Ovary (tissue), 7 donors: ENCODE measurements at regions not wholly inside any gene's neighbourhood (a gene's known extent, or its start where the extent isn't known, plus 50 kb on each side); places are given as distances from the start of the nearest gene placed in this dataset.

ENCODE experiments used
- DNase-seq, 5 donors: peaks; one replicate each; pipeline ENCODE4 v3.0.0-alpha.2; 2019 to 2020
- H3K27ac ChIP-seq, 2 donors: fragments of 200-600 bp; one replicate each; pipeline versions ENCODE4 v1.5.1 to v1.8.0; 2019 to 2022
- H3K27me3 ChIP-seq: fragments of 200-600 bp; one replicate; pipeline ENCODE4 v1.8.0; 2022
- H3K36me3 ChIP-seq: fragments of 200-600 bp; sonication (generic); one replicate; pipeline ENCODE4 v1.5.1; 2019
- H3K4me1 ChIP-seq: one replicate; pipeline ENCODE4 v1.8.1; 2013; ENCODE audit warnings: mild to moderate bottlenecking, moderate library complexity; ENCODE audit not compliant: insufficient read depth
- H3K4me3 ChIP-seq: fragments of 200-600 bp; sonication (generic); one replicate; pipeline ENCODE4 v1.5.1; 2017
- H3K9me3 ChIP-seq, 2 donors: fragments of 200-600 bp in 1 of 2; sonication (generic) in 1 of 2; one replicate each; pipeline versions ENCODE4 v1.5.1 to v1.8.1; 2013 to 2019; ENCODE audit warnings: mild to moderate bottlenecking in 1 of 2, moderate library complexity in 1 of 2
- CTCF ChIP-seq, 3 donors: fragments of 450-650 bp in 2 of 3; fragments of 200-600 bp in 1 of 3; IDR thresholded peaks; one replicate each; pipeline versions ENCODE4 v1.5.1 to v1.8.0; 2016 to 2022; ENCODE audit warnings: antibody characterized with exemption in 3 of 3, mild to moderate bottlenecking in 1 of 3
- EP300 ChIP-seq: sonication (generic); formaldehyde crosslinking; IDR thresholded peaks from one replicate; pipeline ENCODE4 v1.6.1; 2017; ENCODE audit warnings: antibody characterized with exemption
- POLR2A ChIP-seq: fragments of 450-650 bp; IDR thresholded peaks from one replicate; pipeline ENCODE4 v1.6.1; 2017; ENCODE audit warnings: antibody characterized with exemption, mild to moderate bottlenecking, moderate library complexity
- WGBS, 3 donors: extraction: QIAGEN DNeasy Blood & Tissue Kit in 1 of 3; methylation state at CpG; one replicate each; pipeline versions ENCODE4 v1.1.5 to v1.1.7; 2013 to 2017; 5-methylcytosine and 5-hydroxymethylcytosine counted together
- intact Hi-C, 4 donors: fragments of 100-400 bp; cut with DNase I; formaldehyde crosslinking; loops; one replicate each; pipeline versions ENCODE4 v1.11.0 to v1.15.1; 2022 to 2023
- donor health status: DM: no; HTN: no; CAD: no; lungs with moderate emphysema.
- donor health status: DM: no; HTN: no; CAD: no.
- donor health status: Bipolar disorder and iron deficiency.
- donor health status: DM: no; HTN: no; CAD: no.
- donor health status: DM: yes; HTN: yes; CAD: no.

GRCh38 chr2:56084111-56084901, 99.5 kb upstream of the CCDC85A start:
- intact Hi-C loops: no loop called here
- TF ChIP-seq EP300 (no peak), CTCF (IDR thresholded peaks at IDR 0.05) (no peak), POLR2A (no peak)
- Histone ChIP-seq H3K9me3 (no peaks in the 10 kb centered on the region), H3K4me3 (no peak overlapping the region), H3K27me3 (no peaks in the 10 kb centered on the region), H3K36me3 (no peaks in the 10 kb centered on the region), H3K27ac (no peak overlapping the region), H3K4me1 (no peaks in the 10 kb centered on the region)
- WGBS, 3 donors: 77 to 84% (median 80%) methylated on average over 5 of the region's 5 CpGs
- DNase-seq: no peak

DNA sequence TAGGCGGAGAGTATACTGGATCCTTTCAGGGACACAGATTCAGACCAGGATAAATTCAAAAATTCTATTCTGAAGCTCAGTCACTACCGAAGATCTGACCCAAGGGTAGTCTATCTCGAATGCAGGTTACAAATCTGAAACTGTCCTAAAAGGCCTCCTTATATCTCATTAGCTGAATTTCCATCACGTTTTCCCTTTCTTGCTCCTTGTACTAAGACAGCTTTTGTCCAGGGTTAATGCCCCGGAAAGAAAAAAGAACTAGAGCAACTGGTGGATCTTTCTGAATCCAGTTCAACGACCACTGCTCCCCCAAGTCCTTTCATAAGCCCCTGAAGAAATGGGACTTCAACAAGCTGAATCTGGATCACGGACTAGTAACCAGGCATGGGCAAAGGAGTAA, 97.5 kb upstream of the CCDC85A start:
- Histone ChIP-seq H3K4me1 (no peaks in the 10 kb centered on the region), H3K9me3 (no peaks in the 10 kb centered on the region), H3K27me3 (no peaks in the 10 kb centered on the region), H3K36me3 (no peaks in the 10 kb centered on the region), H3K4me3 (no peak overlapping the region), H3K27ac (no peak overlapping the region)
- intact Hi-C loops: no loop called here
- no peak for DNase-seq
- WGBS, 3 donors: 76 to 82% (median 78%) methylated on average over 7 of the region's 7 CpGs
- TF ChIP-seq EP300: no peak
- TF ChIP-seq CTCF (IDR thresholded peaks at IDR 0.05): no peak
- no peak for TF ChIP-seq POLR2A

- 73 to 84% (median 81%) methylated on average over 4 of the region's 4 CpGs for WGBS, 3 donors
- intact Hi-C loops: no loop called here
Measured at GRCh38 chr2:56088411-56088810, 95.4 kb upstream of the CCDC85A start.

GRCh38 chr2:56089931-56090330, 93.9 kb upstream of the CCDC85A start:
- H3K36me3 ChIP-seq: no peaks in the 10 kb centered on the region
- no peak overlapping the region for H3K27ac ChIP-seq
- no peak for TF ChIP-seq CTCF (IDR thresholded peaks at IDR 0.05)
- no peaks in the 10 kb centered on the region for H3K9me3 ChIP-seq
- H3K4me1 ChIP-seq: no peaks in the 10 kb centered on the region
- no peak overlapping the region for H3K4me3 ChIP-seq
- intact Hi-C loops: no loop called here
- 76 to 91% (median 86%) methylated on average over 3 of the region's 3 CpGs for WGBS, 3 donors
- H3K27me3 ChIP-seq: no peaks in the 10 kb centered on the region
- no peak for DNase-seq

More at GRCh38 chr2:56088411-56088810, 95.4 kb upstream of the CCDC85A start:
- Histone ChIP-seq H3K4me1 (no peaks in the 10 kb centered on the region), H3K27me3 (no peaks in the 10 kb centered on the region), H3K36me3 (no peaks in the 10 kb centered on the region), H3K4me3 (no peak overlapping the region), H3K27ac (no peak overlapping the region), H3K9me3 (no peaks in the 10 kb centered on the region)
- no peak for TF ChIP-seq POLR2A
- no peak for TF ChIP-seq CTCF (IDR thresholded peaks at IDR 0.05)
- no peak for TF ChIP-seq EP300
- no peak for DNase-seq
